ENCODE measurements at regions not wholly inside any gene's neighbourhood (a gene's known extent, or its start where the extent isn't known, plus 50 kb on each side); places are given as distances from the start of the nearest gene placed in this dataset.

DNA sequence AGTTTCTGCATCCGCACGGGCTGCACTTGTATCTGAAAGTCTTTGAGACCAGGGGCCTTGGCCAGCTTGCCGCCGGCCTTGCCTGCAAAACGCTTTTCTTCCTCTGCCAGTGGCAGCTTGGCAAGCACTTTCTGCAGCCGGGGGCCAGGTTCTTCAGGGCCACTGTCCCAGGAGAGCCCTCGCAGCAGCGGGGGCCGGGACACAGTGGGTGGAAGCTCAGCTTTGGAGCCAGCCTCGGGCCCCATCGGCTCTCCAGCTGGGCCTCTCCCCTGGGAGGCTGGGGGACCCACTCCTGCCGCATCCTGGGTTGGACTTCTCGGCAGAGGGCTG is 57.5 kb upstream of the LYVE1 start:
- no peak overlapping the region for H3K27ac Mint-ChIP-seq
- DNase-seq (no peak), ATAC-seq (no peak)
- no peak overlapping the region for H3K4me3 Mint-ChIP-seq
- H3K27me3 Mint-ChIP-seq: no peaks in the 10 kb centered on the region
- H3K9me3 Mint-ChIP-seq: no peaks in the 10 kb centered on the region
- H3K4me1 Mint-ChIP-seq: peaks cover 18% of the 10 kb centered on the region
- no peaks in the 10 kb centered on the region for H3K36me3 Mint-ChIP-seq (ENCODE audit: low read depth)

GRCh38 chr11:10625281-10625981 is 57.0 kb upstream of the LYVE1 start:
- no peaks in the 10 kb centered on the region for H3K36me3 Mint-ChIP-seq (ENCODE audit: low read depth)
- H3K9me3 Mint-ChIP-seq: no peaks in the 10 kb centered on the region
- DNase-seq (no peak), ATAC-seq (no peak)
- H3K27ac Mint-ChIP-seq: no peak overlapping the region
- H3K4me3 Mint-ChIP-seq: no peak overlapping the region
- H3K4me1 Mint-ChIP-seq: peaks cover 18% of the 10 kb centered on the region
- H3K27me3 Mint-ChIP-seq: no peaks in the 10 kb centered on the region

DNA sequence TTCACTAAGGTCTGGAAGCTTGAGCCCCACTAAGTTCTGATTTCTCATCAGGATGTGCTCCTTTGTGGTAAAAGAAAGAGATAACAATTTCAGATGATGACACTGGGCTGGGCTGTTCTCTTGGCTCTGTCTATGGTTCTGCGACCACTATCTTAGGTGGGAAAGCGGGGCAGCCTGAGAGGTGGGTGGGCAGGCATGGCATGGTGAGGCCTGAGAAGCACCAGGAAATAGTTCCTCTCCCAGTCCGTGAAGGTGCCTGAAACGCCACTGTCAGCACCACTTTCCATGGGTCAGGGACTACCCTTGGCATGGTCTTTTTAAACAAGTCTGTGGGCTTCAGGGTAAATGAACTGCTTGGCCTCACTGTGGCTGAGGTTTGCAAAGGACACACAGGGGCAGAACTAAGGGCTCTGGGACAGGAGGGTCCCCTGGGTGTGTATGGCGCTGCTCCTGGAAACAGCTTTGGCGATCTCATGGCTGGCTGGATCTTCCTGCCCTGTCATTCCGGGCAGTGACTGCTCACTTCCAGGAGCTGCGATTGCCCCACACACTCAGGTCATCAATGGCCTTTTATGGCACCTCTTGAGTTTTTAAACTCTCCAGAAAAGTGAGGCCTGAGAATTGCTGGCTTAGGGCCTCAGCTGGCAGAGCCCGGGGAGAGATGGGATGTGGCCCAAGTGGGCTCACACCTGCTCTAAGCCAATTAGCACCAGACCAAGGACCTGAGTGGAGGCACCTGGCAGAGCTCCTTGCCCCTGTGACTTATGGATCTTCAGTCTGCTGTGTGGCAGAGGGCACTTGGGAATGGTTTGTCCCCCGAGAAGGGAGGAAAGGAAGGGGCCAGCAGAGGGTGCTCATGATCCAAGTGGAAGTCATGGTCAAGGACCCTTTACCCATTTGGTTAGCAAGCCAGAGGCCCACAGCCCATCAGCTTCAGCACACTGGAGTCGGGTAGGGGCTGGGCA is 55.6 kb upstream of the LYVE1 start:
- Mint-ChIP-seq H3K27me3 (no peaks in the 10 kb centered on the region), H3K36me3 (ENCODE audit: low read depth) (no peaks in the 10 kb centered on the region), H3K4me3 (no peak overlapping the region), H3K27ac (peak overlapping the region; percentile 63), H3K4me1 (peaks cover 18% of the 10 kb centered on the region), H3K9me3 (no peaks in the 10 kb centered on the region)
- DNase-seq: peak; percentile 25
- no peak for ATAC-seq

DNA sequence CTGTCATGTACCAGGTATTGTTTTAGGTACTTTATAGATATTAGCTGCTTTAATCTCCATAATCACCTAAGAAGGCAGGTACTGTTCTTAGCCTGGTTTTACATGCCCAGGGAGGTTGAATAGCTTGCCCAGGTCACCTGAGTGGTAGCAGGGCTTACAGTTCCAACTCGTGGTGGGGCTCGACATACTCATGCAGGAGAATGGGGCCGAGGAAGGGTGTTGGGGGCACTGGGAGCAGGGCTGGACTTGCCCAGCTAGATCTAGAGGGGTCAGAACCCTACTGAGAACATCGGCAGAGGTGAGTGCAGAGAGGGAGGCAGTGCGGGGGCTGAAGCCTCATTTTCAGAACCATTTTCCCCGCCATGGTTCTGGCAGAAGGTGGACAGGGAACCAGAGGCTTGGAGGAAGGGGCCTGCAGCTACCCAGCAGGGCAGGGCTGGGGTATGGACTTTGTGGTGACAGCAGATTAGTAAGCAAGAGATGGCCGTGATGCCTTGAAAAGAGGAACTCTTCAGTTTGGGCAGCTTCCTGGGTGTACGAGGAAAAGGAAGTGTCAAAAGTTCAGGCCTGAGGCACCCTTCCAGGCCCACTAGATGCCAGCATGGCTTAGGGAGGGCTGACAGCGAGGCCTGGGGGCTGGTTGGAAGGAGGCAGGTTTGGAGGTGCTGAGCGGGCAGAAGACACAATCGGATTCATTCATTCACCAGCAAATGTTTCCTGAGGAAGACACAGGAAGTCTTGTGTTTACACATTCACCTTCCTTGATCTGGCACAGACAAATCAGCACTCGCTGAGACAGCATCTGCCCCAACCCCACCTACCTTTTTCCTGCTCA is 54.7 kb upstream of the LYVE1 start:
- Mint-ChIP-seq H3K9me3 (no peaks in the 10 kb centered on the region), H3K4me3 (no peak overlapping the region), H3K27ac (peak overlapping the region; percentile 63), H3K36me3 (ENCODE audit: low read depth) (no peaks in the 10 kb centered on the region), H3K4me1 (peaks cover 15% of the 10 kb centered on the region), H3K27me3 (no peaks in the 10 kb centered on the region)
- DNase-seq: no peak
- peak; percentile 13 for ATAC-seq

DNA sequence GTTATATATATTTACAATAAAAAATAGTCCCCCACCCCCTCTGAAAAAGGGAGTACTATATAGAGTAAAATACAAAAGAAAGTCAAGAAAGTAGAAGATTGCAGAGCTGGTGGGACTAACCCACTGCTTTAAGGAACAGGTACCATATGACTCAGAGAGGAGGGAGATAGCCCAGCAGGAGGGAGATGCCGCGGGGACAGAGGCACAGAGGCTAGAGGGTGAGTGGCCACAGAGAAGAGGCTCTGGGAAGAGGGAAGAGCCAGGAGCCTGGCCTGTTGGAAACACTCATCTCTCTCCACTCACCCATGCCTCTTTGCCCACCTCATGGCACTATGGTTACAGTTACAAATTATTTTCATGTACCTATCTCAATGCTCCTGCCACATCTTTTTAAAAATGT is 53.6 kb upstream of the LYVE1 start:
- Mint-ChIP-seq H3K4me1 (peaks cover 18% of the 10 kb centered on the region), H3K36me3 (ENCODE audit: low read depth) (no peaks in the 10 kb centered on the region), H3K4me3 (no peak overlapping the region), H3K9me3 (no peaks in the 10 kb centered on the region), H3K27ac (no peak overlapping the region), H3K27me3 (no peaks in the 10 kb centered on the region)
- ATAC-seq (no peak), DNase-seq (no peak)

DNA sequence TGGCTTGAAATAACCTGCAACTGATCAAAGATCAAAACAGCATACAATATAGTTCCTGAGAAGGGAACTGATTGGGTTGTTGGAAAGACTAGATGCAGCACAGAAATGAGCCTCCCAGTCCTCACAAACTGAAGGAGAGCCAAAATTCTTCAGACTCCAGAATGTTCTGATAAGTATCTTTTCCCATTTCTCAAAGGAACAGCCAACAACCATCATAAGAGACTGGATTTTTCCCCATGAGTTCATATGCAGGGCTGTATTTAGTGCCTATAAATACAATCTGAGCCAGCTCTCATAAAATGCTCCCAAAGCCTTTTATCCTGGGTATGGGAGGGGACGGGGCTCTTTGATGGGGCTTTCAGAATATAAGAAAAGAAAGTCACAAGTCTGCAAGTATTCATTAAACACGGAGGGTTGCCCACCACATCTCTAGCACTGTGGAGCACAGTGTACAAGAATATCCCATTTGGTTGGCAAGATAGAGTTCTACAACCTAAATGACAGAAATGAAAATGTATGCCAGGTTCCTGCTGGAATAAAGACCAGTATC is 50.7 kb upstream of the LYVE1 start:
- Mint-ChIP-seq H3K27ac (no peak overlapping the region), H3K4me1 (peaks cover 19% of the 10 kb centered on the region), H3K36me3 (ENCODE audit: low read depth) (no peaks in the 10 kb centered on the region), H3K27me3 (no peaks in the 10 kb centered on the region), H3K4me3 (no peak overlapping the region), H3K9me3 (no peaks in the 10 kb centered on the region)
- ATAC-seq: no peak
- no peak for DNase-seq

- ATAC-seq (no peak), DNase-seq (no peak)
- peaks cover 12% of the 10 kb centered on the region for H3K4me1 Mint-ChIP-seq
- H3K27me3 Mint-ChIP-seq: no peaks in the 10 kb centered on the region
- H3K27ac Mint-ChIP-seq: peak overlapping the region; percentile 16
- no peaks in the 10 kb centered on the region for H3K9me3 Mint-ChIP-seq
- no peaks in the 10 kb centered on the region for H3K36me3 Mint-ChIP-seq (ENCODE audit: low read depth)
- no peak overlapping the region for H3K4me3 Mint-ChIP-seq
These were observed 50.0 kb upstream of the LYVE1 start for GRCh38 chr11:10618490-10618889.
